ENCODE measurements at regions not wholly inside any gene's neighbourhood (a gene's known extent, or its start where the extent isn't known, plus 50 kb on each side); places are given as distances from the start of the nearest gene placed in this dataset.

- Histone ChIP-seq H3K4me1 (no peaks in the 10 kb centered on the region), H3K27me3 (ENCODE audit: low read depth) (no peaks in the 10 kb centered on the region), H3K9me3 (replicated peaks) (peaks cover 46% of the 10 kb centered on the region), H3K36me3 (no peaks in the 10 kb centered on the region), H3K4me3 (no peak overlapping the region), H3K27ac (replicated peaks) (no peak overlapping the region)
- TF ChIP-seq CTCF (IDR thresholded peaks at IDR 0.05; ENCODE audit: borderline replicate concordance) = no peak
- intact Hi-C loops (cut with micrococcal nuclease) = no loop called here
- no peak for DNase-seq
Observed at GRCh38 chr16:72424757-72425156, 252.8 kb upstream of the PMFBP1 start.

GRCh38 chr16:72422308-72422897 is 250.4 kb upstream of the PMFBP1 start:
- Histone ChIP-seq H3K4me1 (no peaks in the 10 kb centered on the region), H3K36me3 (no peaks in the 10 kb centered on the region), H3K27ac (replicated peaks) (no peak overlapping the region), H3K27me3 (ENCODE audit: low read depth) (no peaks in the 10 kb centered on the region), H3K9me3 (replicated peaks) (peaks cover 60% of the 10 kb centered on the region), H3K4me3 (no peak overlapping the region)
- intact Hi-C loops (cut with micrococcal nuclease) = no loop called here
- DNase-seq = no peak
- TF ChIP-seq CTCF (IDR thresholded peaks at IDR 0.05; ENCODE audit: borderline replicate concordance) = no peak

- TF ChIP-seq CTCF (IDR thresholded peaks at IDR 0.05; ENCODE audit: borderline replicate concordance) = no peak
- H3K9me3 ChIP-seq (replicated peaks) = peaks cover 59% of the 10 kb centered on the region
- DNase-seq = no peak
Observed at GRCh38 chr16:72419638-72420037, 247.7 kb upstream of the PMFBP1 start.

GRCh38 chr16:72415379-72415778 is 243.4 kb upstream of the PMFBP1 start:
- intact Hi-C loops (cut with micrococcal nuclease) = no loop called here
- H3K27ac ChIP-seq (replicated peaks) = no peak overlapping the region
- no peaks in the 10 kb centered on the region for H3K27me3 ChIP-seq (ENCODE audit: low read depth)
- H3K9me3 ChIP-seq (replicated peaks) = peaks cover 21% of the 10 kb centered on the region
- no peak for DNase-seq
- no peaks in the 10 kb centered on the region for H3K4me1 ChIP-seq
- H3K36me3 ChIP-seq = no peaks in the 10 kb centered on the region
- no peak for TF ChIP-seq CTCF (IDR thresholded peaks at IDR 0.05; ENCODE audit: borderline replicate concordance)
- H3K4me3 ChIP-seq = no peak overlapping the region

More at GRCh38 chr16:72419638-72420037, 247.7 kb upstream of the PMFBP1 start:
- no peak overlapping the region for H3K27ac ChIP-seq (replicated peaks)
- H3K4me1 ChIP-seq = no peaks in the 10 kb centered on the region
- no peaks in the 10 kb centered on the region for H3K36me3 ChIP-seq
- H3K4me3 ChIP-seq = no peak overlapping the region
- intact Hi-C loops (cut with micrococcal nuclease) = no loop called here
- no peaks in the 10 kb centered on the region for H3K27me3 ChIP-seq (ENCODE audit: low read depth)

GRCh38 chr16:72410492-72410891 is 238.5 kb upstream of the PMFBP1 start:
- no peak for DNase-seq
- no peak for TF ChIP-seq CTCF (IDR thresholded peaks at IDR 0.05; ENCODE audit: borderline replicate concordance)
- Histone ChIP-seq H3K27ac (replicated peaks) (no peak overlapping the region), H3K9me3 (replicated peaks) (peaks cover 4% of the 10 kb centered on the region), H3K36me3 (no peaks in the 10 kb centered on the region), H3K27me3 (ENCODE audit: low read depth) (no peaks in the 10 kb centered on the region), H3K4me3 (no peak overlapping the region), H3K4me1 (no peaks in the 10 kb centered on the region)
- intact Hi-C loops (cut with micrococcal nuclease) = no loop called here

Data from left ventricle myocardium inferior (tissue), 1 donor.